Ovary (tissue), 7 donors: ENCODE measurements at regions not wholly inside any gene's neighbourhood (a gene's known extent, or its start where the extent isn't known, plus 50 kb on each side); places are given as distances from the start of the nearest gene placed in this dataset.

Experiments used
- DNase-seq, 5 donors: peaks; one replicate each; pipeline ENCODE4 v3.0.0-alpha.2; 2019 to 2020
- H3K27ac ChIP-seq, 2 donors: fragments of 200-600 bp; one replicate each; pipeline versions ENCODE4 v1.5.1 to v1.8.0; 2019 to 2022
- H3K27me3 ChIP-seq: fragments of 200-600 bp; one replicate; pipeline ENCODE4 v1.8.0; 2022
- H3K36me3 ChIP-seq: fragments of 200-600 bp; sonication (generic); one replicate; pipeline ENCODE4 v1.5.1; 2019
- H3K4me1 ChIP-seq: one replicate; pipeline ENCODE4 v1.8.1; 2013; ENCODE audit warnings: mild to moderate bottlenecking, moderate library complexity; ENCODE audit not compliant: insufficient read depth
- H3K4me3 ChIP-seq: fragments of 200-600 bp; sonication (generic); one replicate; pipeline ENCODE4 v1.5.1; 2017
- H3K9me3 ChIP-seq, 2 donors: fragments of 200-600 bp in 1 of 2; sonication (generic) in 1 of 2; one replicate each; pipeline versions ENCODE4 v1.5.1 to v1.8.1; 2013 to 2019; ENCODE audit warnings: mild to moderate bottlenecking in 1 of 2, moderate library complexity in 1 of 2
- CTCF ChIP-seq, 3 donors: fragments of 450-650 bp in 2 of 3; fragments of 200-600 bp in 1 of 3; IDR thresholded peaks; one replicate each; pipeline versions ENCODE4 v1.5.1 to v1.8.0; 2016 to 2022; ENCODE audit warnings: antibody characterized with exemption in 3 of 3, mild to moderate bottlenecking in 1 of 3
- EP300 ChIP-seq: sonication (generic); formaldehyde crosslinking; IDR thresholded peaks from one replicate; pipeline ENCODE4 v1.6.1; 2017; ENCODE audit warnings: antibody characterized with exemption
- POLR2A ChIP-seq: fragments of 450-650 bp; IDR thresholded peaks from one replicate; pipeline ENCODE4 v1.6.1; 2017; ENCODE audit warnings: antibody characterized with exemption, mild to moderate bottlenecking, moderate library complexity
- WGBS, 3 donors: extraction: QIAGEN DNeasy Blood & Tissue Kit in 1 of 3; methylation state at CpG; one replicate each; pipeline versions ENCODE4 v1.1.5 to v1.1.7; 2013 to 2017; 5-methylcytosine and 5-hydroxymethylcytosine counted together
- intact Hi-C, 4 donors: fragments of 100-400 bp; cut with DNase I; formaldehyde crosslinking; loops; one replicate each; pipeline versions ENCODE4 v1.11.0 to v1.15.1; 2022 to 2023
- donor health status: DM: no; HTN: no; CAD: no; lungs with moderate emphysema.
- donor health status: DM: no; HTN: no; CAD: no.
- donor health status: Bipolar disorder and iron deficiency.
- donor health status: DM: no; HTN: no; CAD: no.
- donor health status: DM: yes; HTN: yes; CAD: no.

GRCh38 chr19:30695171-30695875, 323.1 kb downstream of the ZNF536 start:
- Histone ChIP-seq H3K4me1 (peaks cover 1% of the 10 kb centered on the region), H3K9me3 (no peaks in the 10 kb centered on the region), H3K27ac (no peak overlapping the region), H3K4me3 (no peak overlapping the region), H3K36me3 (no peaks in the 10 kb centered on the region), H3K27me3 (no peaks in the 10 kb centered on the region)
- intact Hi-C loops = no loop called here
- DNase-seq = no peak
- WGBS, 3 donors = 80 to 87% (median 82%) methylated on average over 8 of the region's 8 CpGs
- TF ChIP-seq EP300 (no peak), CTCF (IDR thresholded peaks at IDR 0.05) (no peak), POLR2A (no peak)

- H3K4me1 ChIP-seq = peaks cover 1% of the 10 kb centered on the region
- 76 to 92% (median 89%) methylated on average over 4 of the region's 4 CpGs for WGBS, 3 donors
- H3K9me3 ChIP-seq = no peaks in the 10 kb centered on the region
- H3K27me3 ChIP-seq = no peaks in the 10 kb centered on the region
- H3K4me3 ChIP-seq = no peak overlapping the region
- no peak for TF ChIP-seq POLR2A
- TF ChIP-seq EP300 = no peak
- no peak for TF ChIP-seq CTCF (IDR thresholded peaks at IDR 0.05)
- no peaks in the 10 kb centered on the region for H3K36me3 ChIP-seq
- intact Hi-C loops = no loop called here
- H3K27ac ChIP-seq = no peak overlapping the region
- DNase-seq = no peak
Measured at GRCh38 chr19:30694156-30694755, 322.1 kb downstream of the ZNF536 start.

- no peak for TF ChIP-seq CTCF (IDR thresholded peaks at IDR 0.05)
- no peak for TF ChIP-seq EP300
- no peak for TF ChIP-seq POLR2A
- Histone ChIP-seq H3K27me3 (no peaks in the 10 kb centered on the region), H3K27ac (no peak overlapping the region), H3K9me3 (no peaks in the 10 kb centered on the region), H3K36me3 (no peaks in the 10 kb centered on the region), H3K4me1 (peaks cover 1% of the 10 kb centered on the region), H3K4me3 (peak overlapping the region; percentile 26)
- no peak for DNase-seq
- intact Hi-C loops = no loop called here
- WGBS, 3 donors = 28 to 43% (median 34%) methylated on average over 12 of the region's 12 CpGs
Measured at GRCh38 chr19:30692879-30693503, 320.8 kb downstream of the ZNF536 start.

GRCh38 chr19:30692181-30692811, 320.1 kb downstream of the ZNF536 start:
- H3K4me1 ChIP-seq = peaks cover 1% of the 10 kb centered on the region
- 8 to 11% (median 9%) methylated on average over 21 of the region's 21 CpGs for WGBS, 3 donors
- TF ChIP-seq CTCF (IDR thresholded peaks at IDR 0.05) (no peak), EP300 (no peak), POLR2A (no peak)
- H3K9me3 ChIP-seq = no peaks in the 10 kb centered on the region
- H3K27ac ChIP-seq = peak overlapping the region in 1 of 2 donors; percentile 28
- no peaks in the 10 kb centered on the region for H3K27me3 ChIP-seq
- peak in 1 of 5 donors; percentile 24 for DNase-seq
- H3K36me3 ChIP-seq = no peaks in the 10 kb centered on the region
- peak overlapping the region; percentile 26 for H3K4me3 ChIP-seq
- intact Hi-C loops = no loop called here
